Spleen (tissue), 11 donors: ENCODE measurements at regions not wholly inside any gene's neighbourhood (a gene's known extent, or its start where the extent isn't known, plus 50 kb on each side); places are given as distances from the start of the nearest gene placed in this dataset.

Source experiments
- DNase-seq: peaks from one replicate; pipeline ENCODE4 v3.0.0-alpha.2; 2020
- H3K27ac ChIP-seq, 8 donors: fragments of 200-600 bp; sonication (generic) in 7 of 8; 1 replicate in 4 of 8; 2 replicates in 4 of 8; pipeline versions ENCODE4 v1.5.0 to v1.8.0; 2016 to 2021; ENCODE audit warnings: inconsistent platforms in 4 of 8, mild to moderate bottlenecking in 4 of 8, moderate library complexity in 1 of 8
- H3K27me3 ChIP-seq, 7 donors: fragments of 200-600 bp; sonication (generic) in 6 of 7; replicated peaks in 1 of 7; 1 replicate in 4 of 7; 2 replicates in 3 of 7; pipeline versions ENCODE4 v1.5.0 to v1.8.0; 2016 to 2021; ENCODE audit warnings: inconsistent platforms in 3 of 7, mild to moderate bottlenecking in 1 of 7
- H3K36me3 ChIP-seq, 6 donors: fragments of 200-600 bp; sonication (generic) in 5 of 6; 1 replicate in 4 of 6; 2 replicates in 2 of 6; pipeline versions ENCODE4 v1.5.0 to v1.8.0; 2016 to 2021; ENCODE audit warnings: inconsistent platforms in 2 of 6
- H3K4me1 ChIP-seq, 6 donors: fragments of 200-600 bp; sonication (generic) in 5 of 6; 1 replicate in 3 of 6; 2 replicates in 3 of 6; pipeline versions ENCODE4 v1.5.0 to v1.8.0; 2016 to 2021; ENCODE audit warnings: inconsistent platforms in 3 of 6
- H3K4me3 ChIP-seq, 8 donors: fragments of 200-600 bp; sonication (generic) in 7 of 8; 1 replicate in 4 of 8; 2 replicates in 4 of 8; pipeline versions ENCODE4 v1.5.0 to v1.8.0; 2016 to 2021; ENCODE audit warnings: inconsistent platforms in 4 of 8, mild to moderate bottlenecking in 4 of 8, moderate library complexity in 2 of 8
- H3K9me3 ChIP-seq, 8 donors: fragments of 200-600 bp; sonication (generic) in 7 of 8; 1 replicate in 4 of 8; 2 replicates in 4 of 8; pipeline versions ENCODE4 v1.5.0 to v1.8.0; 2016 to 2021; ENCODE audit warnings: inconsistent platforms in 4 of 8
- CTCF ChIP-seq, 11 experiments: fragments of 200-600 bp in 7 of 11; fragments of 450-650 bp in 4 of 11; sonication (generic) in 4 of 11; IDR thresholded peaks in 8 of 11; conservative IDR thresholded peaks in 3 of 11; 1 replicate in 7 of 11; 2 replicates in 4 of 11; pipeline versions ENCODE4 v1.4.0 to v1.8.0; 2016 to 2021; ENCODE audit warnings: antibody characterized with exemption in 11 of 11, inconsistent platforms in 4 of 11, mild to moderate bottlenecking in 1 of 11
- POLR2A ChIP-seq, 3 donors: fragments of 450-650 bp; IDR thresholded peaks; one replicate each; pipeline ENCODE4 v1.5.1; 2017; ENCODE audit warnings: antibody characterized with exemption in 3 of 3, mild to moderate bottlenecking in 1 of 3
- POLR2AphosphoS5 ChIP-seq, 3 donors: sonication (generic); formaldehyde crosslinking; IDR thresholded peaks; one replicate each; pipeline ENCODE4 v1.5.1; 2017; ENCODE audit warnings: antibody characterized with exemption in 3 of 3
- WGBS, 5 donors: extraction: QIAGEN DNeasy Blood & Tissue Kit in 3 of 5; methylation state at CpG; one replicate each; pipeline versions ENCODE4 v1.1.5 to v1.1.7; 2013 to 2018; 5-methylcytosine and 5-hydroxymethylcytosine counted together
- intact Hi-C: fragments of 100-400 bp; cut with DNase I; formaldehyde crosslinking; loops from one replicate; pipeline ENCODE4 v1.15.0; 2023; ENCODE audit warnings: low total_unique reads
- donor health status: healthy with polysubstance abuse.
- donor health status: DM: no; HTN: no; CAD: no; lungs with moderate emphysema.
- donor health status: DM: no; HTN: no; CAD: no.
- donor health status: Bipolar disorder and iron deficiency.
- donor health status: healthy.
- donor health status: DM: no; HTN: no; CAD: no.
- donor health status: DM: yes; HTN: yes; CAD: no.

- WGBS, 5 donors: 42 to 78% (median 49%) methylated on average over 2 of the region's 2 CpGs
- Histone ChIP-seq H3K9me3 (no peaks in the 10 kb centered on the region), H3K4me3 (no peak overlapping the region), H3K36me3 (no peaks in the 10 kb centered on the region), H3K4me1 (no peaks in the 10 kb centered on the region), H3K27ac (no peak overlapping the region), H3K27me3 (no peaks in the 10 kb centered on the region)
- TF ChIP-seq POLR2A (IDR thresholded peaks at IDR 0.05) (no peak), CTCF (IDR thresholded peaks at IDR 0.05 in 8 of 11, conservative IDR thresholded peaks at IDR 0.05 in 3 of 11) (no peak), POLR2AphosphoS5 (IDR thresholded peaks at IDR 0.05) (no peak)
- intact Hi-C loops: no loop called here
- no peak for DNase-seq
Observed at GRCh38 chr4:144208074-144208473, 67.6 kb upstream of the GYPA start.

GRCh38 chr4:144209491-144209890, 69.0 kb upstream of the GYPA start:
- peaks cover 0 to 4% (median 0%) of the 10 kb centered on the region in 8 donors for H3K9me3 ChIP-seq
- no peak overlapping the region for H3K27ac ChIP-seq
- no peaks in the 10 kb centered on the region for H3K27me3 ChIP-seq
- DNase-seq: no peak
- H3K4me1 ChIP-seq: no peaks in the 10 kb centered on the region
- no peak for TF ChIP-seq POLR2AphosphoS5 (IDR thresholded peaks at IDR 0.05)
- TF ChIP-seq POLR2A (IDR thresholded peaks at IDR 0.05): no peak
- no peak for TF ChIP-seq CTCF (IDR thresholded peaks at IDR 0.05 in 8 of 11, conservative IDR thresholded peaks at IDR 0.05 in 3 of 11)
- H3K36me3 ChIP-seq: no peaks in the 10 kb centered on the region
- 70 to 83% (median 72%) methylated on average over 4 of the region's 4 CpGs for WGBS, 5 donors
- no peak overlapping the region for H3K4me3 ChIP-seq
- intact Hi-C loops: no loop called here

GRCh38 chr4:144213371-144213770, 72.9 kb upstream of the GYPA start:
- Histone ChIP-seq H3K27ac (no peak overlapping the region), H3K27me3 (no peaks in the 10 kb centered on the region), H3K4me1 (no peaks in the 10 kb centered on the region), H3K4me3 (no peak overlapping the region), H3K9me3 (peaks cover 0 to 4% (median 0%) of the 10 kb centered on the region in 8 donors), H3K36me3 (no peaks in the 10 kb centered on the region)
- TF ChIP-seq CTCF (IDR thresholded peaks at IDR 0.05 in 8 of 11, conservative IDR thresholded peaks at IDR 0.05 in 3 of 11) (no peak), POLR2A (IDR thresholded peaks at IDR 0.05) (no peak), POLR2AphosphoS5 (IDR thresholded peaks at IDR 0.05) (no peak)
- 80 to 94% (median 87%) methylated on average over 4 of the region's 4 CpGs for WGBS, 5 donors
- intact Hi-C loops: no loop called here
- no peak for DNase-seq

- H3K27ac ChIP-seq: no peak overlapping the region
- no peak for DNase-seq
- no peaks in the 10 kb centered on the region for H3K9me3 ChIP-seq
- H3K4me1 ChIP-seq: no peaks in the 10 kb centered on the region
- TF ChIP-seq POLR2A (IDR thresholded peaks at IDR 0.05) (no peak), CTCF (IDR thresholded peaks at IDR 0.05 in 8 of 11, conservative IDR thresholded peaks at IDR 0.05 in 3 of 11) (no peak), POLR2AphosphoS5 (IDR thresholded peaks at IDR 0.05) (no peak)
- 94 to 100% (median 96%) methylated on average over 1 of the region's 1 CpG for WGBS, 5 donors
- no peak overlapping the region for H3K4me3 ChIP-seq
- intact Hi-C loops: no loop called here
- no peaks in the 10 kb centered on the region for H3K36me3 ChIP-seq
- H3K27me3 ChIP-seq: no peaks in the 10 kb centered on the region
Observed at GRCh38 chr4:144223149-144223548, 82.6 kb upstream of the GYPA start.
